Immature natural killer cell (primary cell): ENCODE measurements at regions not wholly inside any gene's neighbourhood (a gene's known extent, or its start where the extent isn't known, plus 50 kb on each side); places are given as distances from the start of the nearest gene placed in this dataset.

Source experiments
- DNase-seq, 3 donors: peaks; one replicate each; pipeline ENCODE4 v3.0.0; 2022; ENCODE audit warnings: mixed read lengths in 1 of 3
- H3K27ac Mint-ChIP-seq, 6 donors: one replicate each; pipeline ENCODE4 v1.8.0; 2020; ENCODE audit warnings: mixed read lengths in 6 of 6, mild to moderate bottlenecking in 5 of 6, inconsistent platforms in 4 of 6, moderate library complexity in 3 of 6
- H3K27me3 Mint-ChIP-seq, 3 donors: one replicate each; pipeline ENCODE4 v1.8.0; 2020 to 2021; ENCODE audit warnings: low read depth in 3 of 3, mild to moderate bottlenecking in 3 of 3, mixed read lengths in 3 of 3, moderate library complexity in 3 of 3, inconsistent platforms in 1 of 3
- H3K36me3 Mint-ChIP-seq, 3 donors: one replicate each; pipeline ENCODE4 v1.8.0; 2020; ENCODE audit warnings: mixed read lengths in 3 of 3, inconsistent platforms in 2 of 3, mild to moderate bottlenecking in 2 of 3
- H3K4me1 Mint-ChIP-seq, 2 donors: one replicate each; pipeline ENCODE4 v1.8.0; 2020; ENCODE audit warnings: inconsistent platforms in 2 of 2, mild to moderate bottlenecking in 2 of 2, mixed read lengths in 2 of 2, moderate library complexity in 1 of 2
- H3K4me3 Mint-ChIP-seq, 5 donors: one replicate each; pipeline ENCODE4 v1.8.0; 2020; ENCODE audit warnings: mild to moderate bottlenecking in 5 of 5, mixed read lengths in 5 of 5, inconsistent platforms in 3 of 5, moderate library complexity in 3 of 5
- H3K9me3 Mint-ChIP-seq, 6 donors: one replicate each; pipeline ENCODE4 v1.8.0; 2020; ENCODE audit warnings: mild to moderate bottlenecking in 6 of 6, mixed read lengths in 6 of 6, inconsistent platforms in 4 of 6, moderate library complexity in 3 of 6

GRCh38 chr14:95452176-95452892 lies 64.1 kb downstream of the SYNE3 start:
- Mint-ChIP-seq H3K27me3 (no peaks in the 10 kb centered on the region), H3K4me3 (no peak overlapping the region), H3K36me3 (peaks cover 9 to 13% (median 12%) of the 10 kb centered on the region in 3 donors), H3K27ac (no peak overlapping the region), H3K9me3 (no peaks in the 10 kb centered on the region), H3K4me1 (no peaks in the 10 kb centered on the region)
- DNase-seq, result no peak

- Mint-ChIP-seq H3K27me3 (peaks cover 0 to 2% (median 0%) of the 10 kb centered on the region in 3 donors), H3K9me3 (no peaks in the 10 kb centered on the region), H3K4me3 (no peak overlapping the region), H3K36me3 (peaks cover 5 to 14% (median 9%) of the 10 kb centered on the region in 3 donors), H3K4me1 (no peaks in the 10 kb centered on the region), H3K27ac (peak overlapping the region in 1 of 6 donors; percentile 36)
- no peak for DNase-seq
Observed at GRCh38 chr14:95449131-95449530, 67.3 kb downstream of the SYNE3 start.

- H3K36me3 Mint-ChIP-seq, result peaks cover 5 to 16% (median 9%) of the 10 kb centered on the region in 3 donors
- no peaks in the 10 kb centered on the region for H3K9me3 Mint-ChIP-seq
- H3K4me3 Mint-ChIP-seq, result no peak overlapping the region
- H3K4me1 Mint-ChIP-seq, result peaks cover 0 to 4% of the 10 kb centered on the region in 2 donors
- DNase-seq, result no peak
- peaks cover 0 to 5% (median 2%) of the 10 kb centered on the region in 3 donors for H3K27me3 Mint-ChIP-seq
- H3K27ac Mint-ChIP-seq, result peak overlapping the region in 2 of 6 donors; percentile 39 to 71
Observed at GRCh38 chr14:95446470-95446869, 70.0 kb downstream of the SYNE3 start.

GRCh38 chr14:95445676-95446075 lies 70.8 kb downstream of the SYNE3 start:
- no peak overlapping the region for H3K4me3 Mint-ChIP-seq
- H3K27ac Mint-ChIP-seq, result no peak overlapping the region
- H3K4me1 Mint-ChIP-seq, result peaks cover 0 to 4% of the 10 kb centered on the region in 2 donors
- peaks cover 0 to 5% (median 2%) of the 10 kb centered on the region in 3 donors for H3K27me3 Mint-ChIP-seq
- H3K36me3 Mint-ChIP-seq, result peaks cover 5 to 9% (median 6%) of the 10 kb centered on the region in 3 donors
- no peak for DNase-seq
- no peaks in the 10 kb centered on the region for H3K9me3 Mint-ChIP-seq

GRCh38 chr14:95445161-95445560 lies 71.3 kb downstream of the SYNE3 start:
- Mint-ChIP-seq H3K27me3 (peaks cover 0 to 5% (median 2%) of the 10 kb centered on the region in 3 donors), H3K36me3 (peaks cover 5 to 7% (median 5%) of the 10 kb centered on the region in 3 donors), H3K9me3 (no peaks in the 10 kb centered on the region), H3K4me1 (peaks cover 0 to 4% of the 10 kb centered on the region in 2 donors), H3K4me3 (no peak overlapping the region), H3K27ac (peak overlapping the region in 2 of 6 donors; percentile 14 to 54)
- no peak for DNase-seq

- DNase-seq, result no peak
- H3K27ac Mint-ChIP-seq, result peak overlapping the region in 2 of 6 donors; percentile 14 to 54
- no peak overlapping the region for H3K4me3 Mint-ChIP-seq
- H3K4me1 Mint-ChIP-seq, result peaks cover 0 to 4% of the 10 kb centered on the region in 2 donors
- H3K9me3 Mint-ChIP-seq, result no peaks in the 10 kb centered on the region
- H3K36me3 Mint-ChIP-seq, result peaks cover 5 to 7% (median 5%) of the 10 kb centered on the region in 3 donors
- H3K27me3 Mint-ChIP-seq, result peaks cover 0 to 5% (median 2%) of the 10 kb centered on the region in 3 donors
Observed at GRCh38 chr14:95444132-95445129, 72.0 kb downstream of the SYNE3 start.

- no peak overlapping the region for H3K4me3 Mint-ChIP-seq
- peaks cover 0 to 6% (median 0%) of the 10 kb centered on the region in 3 donors for H3K36me3 Mint-ChIP-seq
- peak; percentile 50 to 62 (median 59) for DNase-seq
- peaks cover 0 to 5% (median 2%) of the 10 kb centered on the region in 3 donors for H3K27me3 Mint-ChIP-seq
- peaks cover 0 to 4% of the 10 kb centered on the region in 2 donors for H3K4me1 Mint-ChIP-seq
- no peaks in the 10 kb centered on the region for H3K9me3 Mint-ChIP-seq
- peak overlapping the region in 2 of 6 donors; percentile 31 to 75 for H3K27ac Mint-ChIP-seq
Observed at GRCh38 chr14:95442633-95443021, 73.8 kb downstream of the SYNE3 start.

- peaks cover 0 to 4% of the 10 kb centered on the region in 2 donors for H3K4me1 Mint-ChIP-seq
- no peaks in the 10 kb centered on the region for H3K9me3 Mint-ChIP-seq
- peaks cover 0 to 5% (median 2%) of the 10 kb centered on the region in 3 donors for H3K27me3 Mint-ChIP-seq
- no peak overlapping the region for H3K27ac Mint-ChIP-seq
- DNase-seq, result no peak
- peaks cover 0 to 6% (median 4%) of the 10 kb centered on the region in 3 donors for H3K36me3 Mint-ChIP-seq
- H3K4me3 Mint-ChIP-seq, result no peak overlapping the region
Observed at GRCh38 chr14:95442016-95442632, 74.3 kb downstream of the SYNE3 start.

- Mint-ChIP-seq H3K4me1 (peaks cover 0 to 4% of the 10 kb centered on the region in 2 donors), H3K36me3 (peaks cover 0 to 15% (median 10%) of the 10 kb centered on the region in 3 donors), H3K27me3 (peaks cover 1 to 5% (median 2%) of the 10 kb centered on the region in 3 donors), H3K9me3 (no peaks in the 10 kb centered on the region), H3K27ac (no peak overlapping the region), H3K4me3 (no peak overlapping the region)
- no peak for DNase-seq
Observed at GRCh38 chr14:95440951-95441350, 75.5 kb downstream of the SYNE3 start.

- peaks cover 4 to 20% (median 14%) of the 10 kb centered on the region in 3 donors for H3K36me3 Mint-ChIP-seq
- H3K4me1 Mint-ChIP-seq, result peaks cover 0 to 4% of the 10 kb centered on the region in 2 donors
- H3K27me3 Mint-ChIP-seq, result peaks cover 1 to 5% (median 2%) of the 10 kb centered on the region in 3 donors
- no peak for DNase-seq
- H3K4me3 Mint-ChIP-seq, result no peak overlapping the region
- H3K9me3 Mint-ChIP-seq, result no peaks in the 10 kb centered on the region
- no peak overlapping the region for H3K27ac Mint-ChIP-seq
Observed at GRCh38 chr14:95440496-95440895, 76.0 kb downstream of the SYNE3 start.

- Mint-ChIP-seq H3K27ac (no peak overlapping the region), H3K4me3 (no peak overlapping the region), H3K9me3 (no peaks in the 10 kb centered on the region), H3K4me1 (peaks cover 0 to 4% of the 10 kb centered on the region in 2 donors), H3K36me3 (peaks cover 9 to 25% (median 20%) of the 10 kb centered on the region in 3 donors), H3K27me3 (peaks cover 1 to 5% (median 2%) of the 10 kb centered on the region in 3 donors)
- DNase-seq, result no peak
Observed at GRCh38 chr14:95439881-95440280, 76.6 kb downstream of the SYNE3 start.

GRCh38 chr14:95437715-95438114 lies 78.7 kb downstream of the SYNE3 start:
- DNase-seq, result no peak
- Mint-ChIP-seq H3K36me3 (peaks cover 9 to 25% (median 17%) of the 10 kb centered on the region in 3 donors), H3K4me3 (no peak overlapping the region), H3K27ac (peak overlapping the region in 1 of 6 donors; percentile 87), H3K4me1 (peaks cover 0 to 2% of the 10 kb centered on the region in 2 donors), H3K27me3 (peaks cover under 1 to 2% (median 1%) of the 10 kb centered on the region in 3 donors), H3K9me3 (no peaks in the 10 kb centered on the region)

- H3K9me3 Mint-ChIP-seq, result no peaks in the 10 kb centered on the region
- no peak overlapping the region for H3K4me3 Mint-ChIP-seq
- no peak for DNase-seq
- peaks cover 0 to 1% (median 0%) of the 10 kb centered on the region in 3 donors for H3K27me3 Mint-ChIP-seq
- H3K36me3 Mint-ChIP-seq, result peaks cover 9 to 25% (median 17%) of the 10 kb centered on the region in 3 donors
- no peaks in the 10 kb centered on the region for H3K4me1 Mint-ChIP-seq
- H3K27ac Mint-ChIP-seq, result no peak overlapping the region
Observed at GRCh38 chr14:95436354-95436753, 80.1 kb downstream of the SYNE3 start.
